OCI-LY7 (cell line): ENCODE measurements at regions not wholly inside any gene's neighbourhood (a gene's known extent, or its start where the extent isn't known, plus 50 kb on each side); places are given as distances from the start of the nearest gene placed in this dataset.

Experiments
- CTCF ChIP-seq: fragments of 200-600 bp; sonication (generic); conservative IDR thresholded peaks from 2 replicates; pipeline ENCODE4 v1.5.1; 2014; ENCODE audit warnings: mild to moderate bottlenecking, antibody characterized with exemption, low read length, moderate library complexity, mixed read lengths
- EZH2phosphoT487 ChIP-seq: fragments of 200-600 bp; sonication (generic); IDR thresholded peaks from 2 replicates; pipeline ENCODE4 v1.6.1; 2018; ENCODE audit warnings: low read depth, borderline replicate concordance, mild to moderate bottlenecking, mixed run types, antibody characterized with exemption, low read length, moderate library complexity, mixed read lengths

- TF ChIP-seq CTCF (no peak), EZH2phosphoT487 (no peak)
Measured at GRCh38 chr3:106126067-106126845, 257.4 kb upstream of the CBLB start.
